22Rv1 (cell line): ENCODE measurements at regions not wholly inside any gene's neighbourhood (a gene's known extent, or its start where the extent isn't known, plus 50 kb on each side); places are given as distances from the start of the nearest gene placed in this dataset.

Experiments used
- H3K27ac ChIP-seq: fragments of 450-650 bp; 2 replicates; pipeline ENCODE4 v1.5.1; 2017
- ZFX ChIP-seq: fragments of 450-650 bp; IDR thresholded peaks from 2 replicates; pipeline ENCODE4 v1.6.1; 2017; ENCODE audit warnings: antibody characterized with exemption, borderline replicate concordance
- TF ChIP-seq, protein P1 (sequence below): fragments of 450-650 bp; IDR thresholded peaks from 2 replicates; pipeline ENCODE4 v1.5.1; 2017; ENCODE audit warnings: mild to moderate bottlenecking

DNA sequence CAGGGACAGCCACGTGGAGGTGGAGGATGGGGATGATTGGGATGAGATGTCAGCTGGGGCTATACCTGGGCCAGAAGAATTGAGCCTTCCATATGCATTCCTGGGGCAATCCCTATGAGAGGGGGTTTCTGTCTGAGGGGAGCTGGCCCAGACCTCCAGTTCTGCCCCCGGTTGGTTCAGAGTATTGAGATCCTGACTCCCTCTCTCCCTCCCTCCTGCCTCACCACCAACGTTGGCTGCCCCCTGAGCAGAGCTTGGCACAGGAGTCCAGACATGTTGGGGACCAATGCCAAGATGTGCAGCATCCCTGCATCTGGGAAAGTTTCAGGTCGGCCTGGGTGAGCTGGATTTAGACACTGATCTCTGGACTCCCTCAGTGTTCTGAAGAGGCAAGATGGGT lies 575.2 kb upstream of the MKI67 start:
- H3K27ac ChIP-seq = no peak overlapping the region
- TF ChIP-seq, protein P1, sequence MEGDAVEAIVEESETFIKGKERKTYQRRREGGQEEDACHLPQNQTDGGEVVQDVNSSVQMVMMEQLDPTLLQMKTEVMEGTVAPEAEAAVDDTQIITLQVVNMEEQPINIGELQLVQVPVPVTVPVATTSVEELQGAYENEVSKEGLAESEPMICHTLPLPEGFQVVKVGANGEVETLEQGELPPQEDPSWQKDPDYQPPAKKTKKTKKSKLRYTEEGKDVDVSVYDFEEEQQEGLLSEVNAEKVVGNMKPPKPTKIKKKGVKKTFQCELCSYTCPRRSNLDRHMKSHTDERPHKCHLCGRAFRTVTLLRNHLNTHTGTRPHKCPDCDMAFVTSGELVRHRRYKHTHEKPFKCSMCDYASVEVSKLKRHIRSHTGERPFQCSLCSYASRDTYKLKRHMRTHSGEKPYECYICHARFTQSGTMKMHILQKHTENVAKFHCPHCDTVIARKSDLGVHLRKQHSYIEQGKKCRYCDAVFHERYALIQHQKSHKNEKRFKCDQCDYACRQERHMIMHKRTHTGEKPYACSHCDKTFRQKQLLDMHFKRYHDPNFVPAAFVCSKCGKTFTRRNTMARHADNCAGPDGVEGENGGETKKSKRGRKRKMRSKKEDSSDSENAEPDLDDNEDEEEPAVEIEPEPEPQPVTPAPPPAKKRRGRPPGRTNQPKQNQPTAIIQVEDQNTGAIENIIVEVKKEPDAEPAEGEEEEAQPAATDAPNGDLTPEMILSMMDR = no peak
- no peak for TF ChIP-seq ZFX

DNA sequence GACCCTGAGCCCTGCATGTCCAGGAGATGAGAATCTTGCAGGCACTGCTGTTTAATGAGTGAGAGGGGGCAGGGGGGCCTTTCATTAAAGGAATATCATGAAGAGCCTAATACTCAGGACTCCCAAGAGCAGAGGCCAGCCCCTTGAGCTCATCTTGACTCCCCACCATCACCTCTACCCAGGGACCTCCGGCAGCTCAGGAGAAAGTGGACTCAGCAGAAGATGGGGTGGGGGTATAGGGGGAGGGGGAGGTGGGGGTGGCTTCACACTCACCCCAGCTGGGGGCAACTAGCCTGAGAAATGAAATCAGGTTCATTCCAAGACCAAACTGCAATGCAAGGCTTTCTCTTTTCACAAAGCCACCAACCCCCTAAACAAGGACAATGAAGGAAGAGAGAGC lies 575.6 kb upstream of the MKI67 start:
- TF ChIP-seq, protein P1 = no peak
- no peak for TF ChIP-seq ZFX

DNA sequence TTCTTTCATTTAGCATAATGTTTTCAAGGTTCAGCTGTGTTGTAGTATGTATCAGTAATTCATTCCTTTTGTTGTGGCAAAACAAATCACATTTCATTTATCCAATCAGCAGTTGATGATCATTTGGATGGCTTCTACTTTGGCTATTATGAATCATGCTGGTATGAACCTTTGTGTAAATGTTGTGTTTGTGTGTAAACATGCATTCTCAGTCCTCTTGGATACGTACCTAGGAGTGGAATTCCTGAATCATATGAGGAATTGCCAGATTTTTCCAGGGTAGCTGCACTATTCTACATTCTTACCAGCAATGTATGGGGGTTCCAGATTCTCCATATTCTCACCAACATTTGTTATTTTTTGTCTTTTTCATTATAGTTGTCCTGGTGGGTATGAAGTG lies 578.5 kb upstream of the MKI67 start:
- H3K27ac ChIP-seq = no peak overlapping the region
- no peak for TF ChIP-seq ZFX
- TF ChIP-seq, protein P1 = no peak

More for the DNA sequence above, 575.6 kb upstream of the MKI67 start:
- H3K27ac ChIP-seq = no peak overlapping the region

DNA sequence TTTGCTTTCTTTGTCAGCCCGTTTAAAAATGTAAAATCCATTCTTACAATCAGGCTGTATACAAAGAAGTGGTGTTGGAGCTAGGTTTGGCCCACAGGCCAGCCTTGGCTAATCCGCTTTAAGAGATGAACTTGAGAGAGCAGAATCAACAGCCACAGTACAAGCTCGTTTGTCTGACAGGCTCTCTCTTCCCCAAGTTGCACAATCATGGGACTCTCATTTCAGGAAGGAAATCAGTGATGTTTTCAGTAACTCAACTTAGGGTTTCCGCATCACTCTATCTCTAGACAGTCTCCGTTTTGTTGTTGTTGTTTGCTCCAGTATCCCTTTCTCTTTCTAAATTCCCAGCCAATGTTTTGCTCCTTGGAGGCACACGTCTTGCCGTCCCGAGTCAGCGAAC lies 582.0 kb upstream of the MKI67 start:
- no peak overlapping the region for H3K27ac ChIP-seq
- no peak for TF ChIP-seq ZFX
- TF ChIP-seq, protein P1 = no peak

DNA sequence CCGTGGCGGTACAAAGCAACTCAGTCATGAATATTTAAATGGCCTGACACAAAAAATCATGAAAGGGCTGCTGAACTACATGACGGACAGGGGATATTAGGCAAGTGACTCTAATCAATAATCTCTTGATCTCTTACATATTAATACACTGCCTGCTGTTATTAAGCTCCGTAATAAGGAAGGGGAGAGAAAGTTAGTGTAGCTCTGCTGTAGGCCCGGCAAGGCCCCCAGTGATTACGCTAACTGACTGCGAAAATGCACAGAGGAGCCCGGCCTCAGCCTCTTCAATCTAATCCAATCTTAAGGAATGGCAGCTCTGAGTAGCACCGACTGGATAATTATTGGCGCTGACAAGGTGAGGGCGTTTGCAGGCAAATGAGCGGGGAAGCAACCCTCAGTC lies 583.5 kb upstream of the MKI67 start:
- no peak overlapping the region for H3K27ac ChIP-seq
- TF ChIP-seq, protein P1 = no peak
- TF ChIP-seq ZFX = no peak

DNA sequence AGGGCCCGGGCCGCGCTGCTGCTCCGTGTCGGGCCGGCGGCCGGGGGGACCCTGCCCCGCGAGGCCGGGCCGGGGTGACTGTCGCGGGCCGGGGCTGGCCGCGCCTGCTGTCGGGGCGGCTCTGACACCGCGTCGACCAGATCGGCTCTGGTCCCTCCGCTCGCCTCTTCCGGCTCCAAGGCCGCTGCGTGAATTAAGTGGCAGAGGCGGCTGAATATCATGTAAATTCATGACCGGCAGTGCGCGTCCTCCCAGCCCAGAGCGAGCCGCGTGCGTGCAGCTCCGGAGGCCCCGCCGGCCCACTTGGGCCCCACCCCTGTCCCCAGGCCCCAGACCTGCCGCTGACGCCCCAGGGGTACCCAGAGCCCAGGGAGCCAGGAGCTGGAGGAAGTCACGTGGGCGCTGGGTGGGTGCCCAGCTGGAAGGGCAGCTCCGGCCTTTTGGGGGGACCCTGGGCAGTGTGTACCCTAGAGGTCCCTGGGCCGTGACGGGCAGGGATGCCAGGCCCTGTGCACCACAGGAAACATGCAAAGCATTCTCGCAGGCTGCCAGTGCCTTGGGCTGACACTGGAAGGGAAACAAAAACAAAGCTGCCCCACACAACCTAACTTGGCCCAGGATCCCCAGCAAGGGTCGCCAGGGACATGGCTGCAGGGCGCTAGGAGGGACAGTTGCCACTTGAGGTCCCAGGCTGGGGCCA lies 584.0 kb upstream of the MKI67 start:
- TF ChIP-seq, protein P1 = no peak
- no peak for TF ChIP-seq ZFX
- H3K27ac ChIP-seq = no peak overlapping the region

DNA sequence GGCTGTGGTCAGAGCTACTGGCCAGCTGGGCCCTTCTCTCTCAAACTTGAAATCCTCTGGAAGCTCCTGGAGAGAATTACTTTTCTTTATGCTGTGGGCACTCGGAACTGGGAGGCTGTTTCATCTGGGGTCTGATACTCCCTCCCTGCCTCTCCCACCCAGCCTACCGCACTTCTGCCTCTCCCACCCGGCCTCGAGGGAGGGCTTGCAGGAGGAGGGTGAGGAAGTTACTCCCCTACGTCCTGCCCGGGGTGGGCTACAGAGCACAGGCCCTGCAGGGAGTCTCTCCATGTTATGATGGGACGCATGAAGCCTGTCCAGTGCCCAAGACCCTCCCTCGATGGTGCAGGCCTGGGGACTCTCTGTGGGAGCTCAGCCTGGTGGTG lies 584.6 kb upstream of the MKI67 start:
- no peak overlapping the region for H3K27ac ChIP-seq
- no peak for TF ChIP-seq ZFX
- TF ChIP-seq, protein P1 = no peak
